ENCODE measurements at regions not wholly inside any gene's neighbourhood (a gene's known extent, or its start where the extent isn't known, plus 50 kb on each side); places are given as distances from the start of the nearest gene placed in this dataset.

DNA sequence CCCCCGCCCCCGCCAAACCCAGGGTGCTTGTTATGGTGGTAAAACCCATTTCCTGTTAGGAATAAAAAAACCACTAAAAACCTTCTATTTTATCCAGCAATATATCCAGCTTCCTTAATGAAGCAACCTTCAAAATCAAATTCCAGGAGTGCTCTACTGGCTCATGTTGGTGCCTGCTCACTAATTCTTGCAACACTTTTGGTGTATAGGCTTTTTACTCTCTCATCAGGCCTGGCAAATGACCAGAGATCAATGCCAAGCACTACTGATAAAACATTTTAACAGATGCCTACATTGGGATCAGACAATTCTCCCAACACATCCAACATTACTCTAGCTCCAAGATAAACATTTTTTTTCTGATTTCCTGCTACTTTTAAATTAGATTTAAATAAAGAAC, 312.4 kb downstream of the KCNJ3 start:
- TF ChIP-seq, protein P1, sequence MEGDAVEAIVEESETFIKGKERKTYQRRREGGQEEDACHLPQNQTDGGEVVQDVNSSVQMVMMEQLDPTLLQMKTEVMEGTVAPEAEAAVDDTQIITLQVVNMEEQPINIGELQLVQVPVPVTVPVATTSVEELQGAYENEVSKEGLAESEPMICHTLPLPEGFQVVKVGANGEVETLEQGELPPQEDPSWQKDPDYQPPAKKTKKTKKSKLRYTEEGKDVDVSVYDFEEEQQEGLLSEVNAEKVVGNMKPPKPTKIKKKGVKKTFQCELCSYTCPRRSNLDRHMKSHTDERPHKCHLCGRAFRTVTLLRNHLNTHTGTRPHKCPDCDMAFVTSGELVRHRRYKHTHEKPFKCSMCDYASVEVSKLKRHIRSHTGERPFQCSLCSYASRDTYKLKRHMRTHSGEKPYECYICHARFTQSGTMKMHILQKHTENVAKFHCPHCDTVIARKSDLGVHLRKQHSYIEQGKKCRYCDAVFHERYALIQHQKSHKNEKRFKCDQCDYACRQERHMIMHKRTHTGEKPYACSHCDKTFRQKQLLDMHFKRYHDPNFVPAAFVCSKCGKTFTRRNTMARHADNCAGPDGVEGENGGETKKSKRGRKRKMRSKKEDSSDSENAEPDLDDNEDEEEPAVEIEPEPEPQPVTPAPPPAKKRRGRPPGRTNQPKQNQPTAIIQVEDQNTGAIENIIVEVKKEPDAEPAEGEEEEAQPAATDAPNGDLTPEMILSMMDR (IDR thresholded peaks at IDR 0.05): no peak
- no peak for TF ChIP-seq POLR2AphosphoS5 (IDR thresholded peaks at IDR 0.05)
